ENCODE measurements at regions not wholly inside any gene's neighbourhood (a gene's known extent, or its start where the extent isn't known, plus 50 kb on each side); places are given as distances from the start of the nearest gene placed in this dataset.

DNA sequence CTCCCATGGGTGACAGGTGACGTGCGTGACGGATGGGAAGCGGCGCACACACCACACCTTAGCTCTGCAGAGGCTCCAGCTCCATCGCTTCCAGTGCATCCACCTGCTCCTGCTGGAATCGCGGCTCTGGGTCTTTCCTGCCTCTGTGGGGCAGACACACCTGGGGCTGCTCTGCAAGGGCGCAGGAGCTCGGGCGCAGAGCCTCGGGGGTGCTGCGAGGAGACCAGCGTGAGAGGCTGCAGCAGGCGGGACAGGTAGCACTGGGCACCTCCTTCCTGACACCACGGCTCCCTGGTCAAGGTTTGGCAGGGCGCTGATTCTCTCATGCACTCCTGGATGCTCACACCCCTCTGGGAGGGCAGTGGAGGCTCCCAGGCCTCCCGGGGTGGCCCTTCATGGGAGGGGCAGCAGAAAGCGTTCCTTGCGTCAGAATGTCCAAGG lies 1494.3 kb downstream of the BRD1 start:
- no peak for DNase-seq

- no peak for DNase-seq
Measured at GRCh38 chr22:48332438-48333322, 1495.0 kb downstream of the BRD1 start.

DNA sequence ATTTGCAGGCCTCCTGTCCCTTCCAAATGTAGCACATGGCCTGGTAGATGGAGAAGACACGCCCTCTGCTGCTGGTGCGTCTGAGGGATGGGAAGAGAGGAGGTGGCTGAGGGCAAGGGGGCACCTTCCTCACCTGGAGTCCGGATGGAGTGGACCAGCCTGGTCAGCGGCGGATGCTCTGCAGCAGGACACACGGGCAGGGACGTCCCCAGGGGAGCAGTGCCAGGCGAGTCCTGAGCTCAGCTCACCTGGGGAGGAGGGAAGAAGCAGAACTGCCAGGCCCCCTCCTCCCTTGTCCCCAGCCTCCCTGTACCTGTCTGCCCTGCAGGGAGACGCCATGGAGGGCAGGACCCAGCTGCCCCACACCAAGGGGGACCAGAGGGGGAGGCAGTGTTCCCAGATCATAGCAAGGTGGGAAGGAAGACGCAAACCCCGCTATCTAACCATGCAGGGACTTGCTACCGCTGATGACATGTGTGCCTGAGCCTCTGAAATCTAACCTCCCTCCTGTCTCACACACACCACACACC lies 1495.9 kb downstream of the BRD1 start:
- no peak for DNase-seq

- DNase-seq: no peak
Measured at GRCh38 chr22:48331266-48331665, 1496.4 kb downstream of the BRD1 start.

DNA sequence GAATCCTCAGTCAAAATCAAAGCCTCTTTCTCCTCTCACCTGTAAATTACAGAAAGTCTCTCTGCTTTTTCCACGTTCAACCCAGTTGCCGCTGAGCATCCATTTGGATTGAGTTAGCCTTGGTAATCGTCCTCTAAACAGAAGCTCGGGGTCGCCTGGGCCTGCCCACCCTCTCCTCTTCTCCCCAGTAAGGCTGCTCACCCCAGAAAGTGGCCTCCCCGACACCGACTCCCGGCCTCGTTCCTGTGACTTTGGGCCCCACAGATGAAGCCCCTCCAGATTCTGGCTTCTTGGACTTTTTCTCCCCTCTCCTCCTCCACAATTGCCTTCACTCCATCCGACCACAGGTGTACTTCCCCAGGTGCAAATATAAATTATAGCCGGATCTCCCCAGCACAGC lies 1500.0 kb downstream of the BRD1 start:
- no peak for DNase-seq

DNA sequence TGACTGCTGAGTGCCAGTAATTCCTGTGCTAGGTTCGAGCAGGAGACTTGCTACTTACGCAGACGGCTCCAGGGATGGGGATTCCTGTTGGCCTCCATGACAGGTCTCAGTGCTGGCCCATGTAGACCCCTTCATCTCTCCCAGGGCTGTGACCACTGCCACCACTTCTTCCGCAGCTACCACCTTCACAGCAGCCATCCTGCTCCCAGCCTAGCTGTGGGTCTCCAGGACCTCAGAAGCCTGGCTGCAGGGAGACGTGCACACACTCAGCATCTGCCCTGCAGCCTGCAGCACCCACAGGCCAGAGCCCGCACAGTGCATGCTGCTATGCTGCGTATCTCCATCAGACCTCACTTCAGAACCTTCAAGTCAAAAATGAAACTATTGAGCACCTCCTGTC lies 1503.9 kb downstream of the BRD1 start:
- DNase-seq: no peak

GRCh38 chr22:48322907-48323306 lies 1504.8 kb downstream of the BRD1 start:
- no peak for DNase-seq

DNA sequence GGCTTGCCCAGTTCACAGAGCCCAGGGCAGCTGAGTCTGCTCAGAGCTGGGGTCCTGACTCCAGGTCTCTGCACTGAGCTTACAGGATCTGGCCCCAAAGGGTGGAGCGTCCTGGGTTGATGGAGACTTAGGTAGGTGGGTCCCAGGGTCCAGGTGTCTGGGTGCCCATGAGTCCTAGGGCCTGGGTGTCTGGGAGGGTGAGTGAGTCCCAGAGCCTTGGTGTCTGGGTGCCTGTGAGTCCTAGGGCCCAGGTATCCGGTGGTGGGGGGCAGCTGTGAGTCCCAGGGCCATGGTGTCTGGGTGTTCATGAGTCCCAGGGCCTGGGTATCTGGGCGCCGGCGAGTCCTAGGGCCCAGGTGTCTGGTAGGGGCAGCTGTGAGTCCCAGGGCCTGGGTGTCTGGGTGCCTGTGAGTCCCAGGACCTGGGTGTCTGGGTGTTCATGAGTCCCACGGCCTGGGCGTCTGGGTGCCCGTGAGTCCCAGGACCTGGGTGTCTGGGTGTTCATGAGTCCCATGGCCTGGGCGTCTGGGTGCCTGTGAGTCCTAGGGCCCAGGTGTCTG lies 1505.6 kb downstream of the BRD1 start:
- DNase-seq: no peak

DNA sequence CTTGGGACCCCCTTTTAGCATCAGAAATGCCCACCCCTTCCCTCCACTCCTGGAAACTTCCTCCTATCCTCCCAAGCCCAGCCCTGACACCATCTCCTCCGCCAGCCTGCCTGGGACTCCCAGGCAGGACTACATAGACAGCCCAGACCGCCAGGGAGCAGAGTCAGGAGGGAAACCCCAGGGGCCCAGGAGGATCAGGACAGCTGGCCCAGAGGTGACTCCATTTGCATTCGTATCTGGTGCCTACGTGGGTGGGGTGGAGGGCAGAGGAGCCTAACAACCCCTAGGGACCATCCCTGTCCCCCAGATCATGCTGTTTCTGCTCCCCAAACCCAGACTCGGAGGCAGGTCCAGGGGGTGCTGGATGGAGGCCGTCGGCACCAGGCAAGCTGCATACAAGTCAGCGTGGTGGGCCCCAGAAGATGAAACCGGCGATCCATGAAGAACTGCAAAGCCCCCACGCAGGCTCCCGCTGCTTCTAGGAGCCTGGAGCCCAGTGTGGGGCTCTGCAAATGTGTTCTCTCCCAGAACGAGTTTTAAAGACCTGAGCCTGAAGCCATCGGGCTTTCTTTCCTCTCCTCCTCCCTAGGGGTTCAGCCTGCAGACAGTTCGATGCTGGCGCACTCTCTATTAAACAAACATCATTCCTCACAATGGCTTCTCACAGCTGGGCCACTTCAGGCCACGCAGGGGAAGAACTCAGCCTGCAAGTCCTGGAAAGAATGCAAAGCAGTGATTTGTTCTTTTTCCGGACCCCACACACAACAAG lies 1506.8 kb downstream of the BRD1 start:
- no peak for DNase-seq

- no peak for DNase-seq
Measured at GRCh38 chr22:48320048-48320682, 1507.5 kb downstream of the BRD1 start.

DNA sequence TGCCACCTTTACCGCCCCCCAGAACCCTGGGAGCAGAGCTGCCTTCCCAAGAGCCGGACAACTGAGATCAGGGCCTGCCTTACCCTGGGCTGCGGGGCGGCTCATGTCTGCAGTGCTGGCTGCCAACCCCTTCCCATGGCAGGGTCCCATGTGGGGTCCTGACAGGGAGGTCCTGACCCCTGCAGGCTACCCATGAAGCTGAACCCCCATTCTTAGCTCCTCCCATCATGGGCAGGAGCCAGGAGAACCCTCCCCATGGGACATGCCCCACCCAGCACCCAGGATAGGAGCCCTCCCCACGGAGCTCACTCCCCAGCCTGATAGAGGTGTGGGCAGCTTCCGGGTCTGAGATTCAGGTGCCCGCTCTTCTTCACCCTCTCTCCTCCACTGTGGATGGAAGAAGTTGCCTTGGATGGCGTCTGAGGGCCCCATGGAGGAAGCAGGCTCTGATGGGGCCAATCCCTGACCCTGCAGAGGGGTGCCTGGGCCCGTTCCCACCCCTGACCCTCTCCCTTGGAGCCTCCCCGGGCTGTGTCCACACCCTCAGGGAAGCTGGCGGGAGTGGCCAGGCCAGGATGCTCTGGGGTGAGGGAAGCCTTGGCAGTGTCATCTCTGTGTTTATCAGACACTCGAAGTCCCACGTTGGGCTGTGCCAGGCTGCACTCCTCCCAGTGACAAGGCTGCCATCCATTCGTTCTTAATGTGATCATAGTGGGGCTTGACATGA lies 1508.2 kb downstream of the BRD1 start:
- no peak for DNase-seq

DNA sequence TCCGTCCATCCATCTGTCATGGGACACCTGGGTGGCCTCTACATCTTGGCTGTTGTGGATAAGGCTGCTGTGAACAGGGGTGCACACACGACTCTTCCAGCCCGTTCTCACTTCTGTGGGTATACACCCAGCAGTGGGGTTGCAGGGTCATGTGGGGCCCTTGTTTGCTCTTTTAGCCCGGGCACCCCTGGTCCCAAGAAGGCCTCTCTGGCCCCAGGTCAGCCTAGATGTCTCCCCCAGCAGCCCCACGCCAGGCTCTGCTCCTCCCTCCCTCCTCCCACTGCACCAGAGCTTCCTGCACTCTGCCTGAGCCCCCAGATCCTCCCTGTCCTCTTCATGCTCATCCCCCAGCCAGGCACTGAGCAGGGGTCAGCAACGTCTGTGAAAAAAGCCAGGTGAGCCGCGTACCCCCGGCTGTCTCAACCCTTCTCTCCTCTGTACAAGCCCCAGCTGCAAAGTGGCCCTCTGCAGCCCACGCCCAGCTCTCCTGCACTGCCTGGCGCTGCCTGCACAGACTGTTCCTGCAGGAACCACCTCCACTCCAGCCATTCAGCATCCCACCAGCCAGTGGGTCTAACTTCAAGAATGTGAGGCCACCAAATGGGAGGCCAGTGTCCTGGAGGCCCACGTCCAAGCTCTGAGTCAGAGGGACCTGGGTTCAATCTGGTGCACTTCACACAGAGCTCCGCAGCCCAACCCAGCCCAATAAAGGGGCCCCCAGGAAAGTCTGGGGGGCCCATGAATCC lies 1508.9 kb downstream of the BRD1 start:
- no peak for DNase-seq

DNA sequence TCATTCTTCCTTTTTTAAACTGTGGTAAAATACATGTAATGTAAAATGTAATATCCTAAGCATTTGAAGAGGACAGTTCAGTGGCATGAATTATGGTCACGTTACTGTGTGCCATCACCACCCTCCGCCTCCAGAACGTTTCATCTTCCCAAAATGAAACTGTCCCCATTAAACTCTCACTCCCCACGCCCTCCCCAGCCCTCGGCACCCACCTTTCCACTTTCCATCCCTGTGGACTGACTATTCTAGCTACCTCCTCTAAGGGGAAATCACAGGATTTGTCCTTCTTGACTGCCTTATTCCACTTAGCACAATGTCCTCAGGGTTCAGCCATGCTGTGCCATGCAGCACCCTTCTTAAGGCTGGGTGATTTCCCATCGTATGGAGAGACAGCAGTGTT lies 1509.5 kb downstream of the BRD1 start:
- no peak for DNase-seq

- no peak for DNase-seq
Measured at GRCh38 chr22:48316257-48317250, 1511.1 kb downstream of the BRD1 start.

DNA sequence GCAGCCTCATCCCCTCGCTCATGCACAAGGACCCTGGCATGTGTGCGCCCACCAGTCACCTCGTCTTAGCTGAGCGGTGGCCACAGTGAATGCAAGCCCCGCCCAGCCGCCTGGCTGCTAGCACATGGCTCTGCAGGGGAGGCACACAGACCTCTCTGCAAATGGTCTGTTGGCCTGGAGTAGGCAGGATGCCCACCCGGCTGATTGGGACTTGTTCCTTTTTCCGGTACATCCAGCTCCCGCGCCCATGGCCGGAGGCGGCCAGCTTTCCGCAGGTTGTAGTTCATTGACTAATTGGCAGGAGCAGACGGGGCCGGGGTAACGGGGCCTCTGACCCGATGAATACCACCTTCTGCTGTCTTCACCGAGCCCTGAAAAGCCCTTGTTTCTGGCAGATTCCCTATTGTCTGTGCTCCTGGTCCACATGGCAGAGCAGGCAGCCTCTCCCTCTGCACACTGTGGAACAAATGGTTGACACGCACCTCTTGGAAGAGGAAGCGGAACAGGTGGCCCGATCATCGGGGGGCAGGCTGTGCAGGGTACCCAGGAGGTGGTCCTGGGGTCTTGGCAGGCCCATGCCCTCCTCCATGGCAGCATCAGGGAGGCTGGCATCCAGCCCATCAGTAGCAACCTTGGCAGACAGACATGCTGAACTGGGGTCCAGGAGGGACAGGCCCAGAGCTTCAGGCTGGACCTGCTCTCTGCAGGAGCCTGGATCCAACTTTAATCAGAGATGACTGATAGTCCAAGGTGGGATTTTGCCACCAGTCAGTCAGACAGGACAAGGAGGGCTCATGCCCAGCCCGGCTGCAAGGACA lies 1512.0 kb downstream of the BRD1 start:
- no peak for DNase-seq

- DNase-seq: no peak
Measured at GRCh38 chr22:48314073-48314472, 1513.6 kb downstream of the BRD1 start.

- no peak for DNase-seq
Measured at GRCh38 chr22:48313175-48313830, 1514.4 kb downstream of the BRD1 start.

DNA sequence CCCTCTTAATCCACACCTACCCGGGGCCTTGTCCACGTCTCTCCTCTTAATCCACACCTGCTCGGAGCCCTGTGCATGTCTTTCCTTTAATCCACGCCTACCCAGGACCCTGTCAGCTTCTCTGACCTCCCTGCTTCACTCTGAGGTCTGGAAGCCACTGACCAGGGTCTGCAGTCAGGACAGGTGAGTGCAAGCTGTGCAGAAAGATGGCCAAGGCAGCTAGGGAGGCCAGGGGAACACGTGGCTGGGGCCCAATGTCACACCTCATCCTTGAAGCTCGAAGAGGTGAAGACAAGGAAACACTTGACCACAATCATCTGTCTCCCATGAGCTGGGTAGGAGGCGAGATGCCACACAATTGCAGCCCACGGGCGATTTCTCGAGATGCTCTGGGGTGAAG lies 1516.9 kb downstream of the BRD1 start:
- no peak for DNase-seq

GRCh38 chr22:48310289-48310688 lies 1517.4 kb downstream of the BRD1 start:
- no peak for DNase-seq
